ENCODE measurements at regions not wholly inside any gene's neighbourhood (a gene's known extent, or its start where the extent isn't known, plus 50 kb on each side); places are given as distances from the start of the nearest gene placed in this dataset.

- 55% methylated on average over 8 of the region's 16 CpGs for WGBS
- TF ChIP-seq POLR2AphosphoS5 (IDR thresholded peaks at IDR 0.05) (no peak), EP300 (IDR thresholded peaks at IDR 0.05) (no peak)
- peaks cover 4% of the 10 kb centered on the region for H3K4me1 ChIP-seq
- H3K27ac ChIP-seq: no peak overlapping the region
- H3K9me3 ChIP-seq: no peaks in the 10 kb centered on the region
- H3K4me3 ChIP-seq: no peak overlapping the region
- no peaks in the 10 kb centered on the region for H3K36me3 ChIP-seq
- peaks cover 39% of the 10 kb centered on the region for H3K27me3 ChIP-seq
- peak in 1 of 2 donors; percentile 74 for DNase-seq (ENCODE audit: low spot score in 2 of 2)
These were observed 245.5 kb upstream of the PPP2R2D start for GRCh38 chr10:131655101-131655849.

- H3K4me3 ChIP-seq: no peak overlapping the region
- no peaks in the 10 kb centered on the region for H3K36me3 ChIP-seq
- no peaks in the 10 kb centered on the region for H3K9me3 ChIP-seq
- TF ChIP-seq POLR2A (IDR thresholded peaks at IDR 0.05) (no peak), EP300 (IDR thresholded peaks at IDR 0.05) (no peak), POLR2AphosphoS5 (IDR thresholded peaks at IDR 0.05) (no peak), CTCF (IDR thresholded peaks at IDR 0.05) (no peak)
- peaks cover 35% of the 10 kb centered on the region for H3K27me3 ChIP-seq
- WGBS: 71% methylated on average over 7 of the region's 7 CpGs
- peak in 1 of 2 donors; percentile 43 for DNase-seq (ENCODE audit: low spot score in 2 of 2)
- peaks cover 4% of the 10 kb centered on the region for H3K4me1 ChIP-seq
- no peak overlapping the region for H3K27ac ChIP-seq
These were observed 244.8 kb upstream of the PPP2R2D start for GRCh38 chr10:131656009-131656408.

DNA sequence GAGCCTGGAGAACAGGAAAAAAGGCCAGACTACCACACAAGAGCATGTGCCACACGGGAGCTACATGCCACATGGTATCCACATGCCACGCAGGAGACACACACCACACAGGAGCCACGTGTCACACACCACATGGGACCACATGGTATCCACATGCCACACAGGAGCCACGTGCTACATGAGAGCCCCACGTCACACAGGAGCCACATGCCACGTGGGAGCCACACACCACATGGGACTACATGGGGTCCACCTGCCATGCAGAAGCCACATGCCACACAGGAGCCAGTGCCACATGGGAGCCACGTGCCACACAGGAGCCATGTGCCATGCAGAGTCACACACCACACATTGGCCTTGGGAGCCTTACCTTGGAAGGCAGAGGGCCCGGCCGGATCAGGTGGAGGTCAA is 244.4 kb upstream of the PPP2R2D start:
- Histone ChIP-seq H3K27ac (no peak overlapping the region), H3K4me1 (peaks cover 4% of the 10 kb centered on the region)
- TF ChIP-seq POLR2A (IDR thresholded peaks at IDR 0.05) (no peak), POLR2AphosphoS5 (IDR thresholded peaks at IDR 0.05) (no peak), EP300 (IDR thresholded peaks at IDR 0.05) (no peak), CTCF (IDR thresholded peaks at IDR 0.05) (no peak)

DNA sequence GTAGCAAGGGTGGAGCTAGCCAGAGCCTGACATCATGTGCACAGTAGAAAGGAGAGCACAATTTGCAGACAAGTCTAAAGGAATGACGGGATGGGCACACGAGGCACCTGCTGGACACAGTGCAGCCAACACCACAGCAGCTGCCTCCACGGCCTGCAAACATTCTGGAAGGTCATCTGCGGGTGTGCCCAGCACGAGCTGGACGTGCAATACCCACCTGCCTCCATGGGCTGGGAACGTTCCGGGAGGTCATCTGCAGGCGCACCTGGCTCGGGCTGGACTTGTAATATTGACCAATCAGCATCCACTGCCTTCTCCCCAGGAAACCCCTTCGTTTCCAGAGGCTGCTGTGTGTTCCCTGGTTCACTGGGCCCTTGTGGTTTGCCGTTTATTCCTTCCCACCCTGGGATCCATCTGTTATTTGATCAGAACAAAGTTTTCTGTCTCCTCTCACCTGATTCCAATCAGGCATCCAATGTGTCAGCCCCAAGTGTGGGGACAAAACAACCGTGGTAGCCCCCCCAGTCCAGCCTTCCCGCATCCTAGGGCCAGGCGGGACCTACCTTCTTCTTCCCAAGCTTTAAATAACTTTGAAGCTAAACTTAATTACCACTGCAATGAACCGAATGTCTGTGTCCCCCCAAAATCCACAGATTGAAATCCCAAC is 243.4 kb upstream of the PPP2R2D start:
- no peaks in the 10 kb centered on the region for H3K36me3 ChIP-seq
- H3K4me1 ChIP-seq: no peaks in the 10 kb centered on the region
- DNase-seq (ENCODE audit: low spot score in 2 of 2): peak; percentile 50 to 63
- no peak overlapping the region for H3K4me3 ChIP-seq
- TF ChIP-seq EP300 (IDR thresholded peaks at IDR 0.05): no peak
- TF ChIP-seq POLR2AphosphoS5 (IDR thresholded peaks at IDR 0.05): no peak
- TF ChIP-seq POLR2A (IDR thresholded peaks at IDR 0.05): no peak
- no peak for TF ChIP-seq CTCF (IDR thresholded peaks at IDR 0.05)
- 83% methylated on average over 10 of the region's 16 CpGs for WGBS
- H3K9me3 ChIP-seq: no peaks in the 10 kb centered on the region
- H3K27me3 ChIP-seq: peaks cover 20% of the 10 kb centered on the region
- H3K27ac ChIP-seq: no peak overlapping the region

More for the DNA sequence above, 244.4 kb upstream of the PPP2R2D start:
- no peaks in the 10 kb centered on the region for H3K36me3 ChIP-seq
- WGBS: 82% methylated on average over 8 of the region's 9 CpGs
- H3K4me3 ChIP-seq: no peak overlapping the region
- H3K9me3 ChIP-seq: no peaks in the 10 kb centered on the region
- peaks cover 31% of the 10 kb centered on the region for H3K27me3 ChIP-seq
- DNase-seq (ENCODE audit: low spot score in 2 of 2): peak; percentile 36 to 69

DNA sequence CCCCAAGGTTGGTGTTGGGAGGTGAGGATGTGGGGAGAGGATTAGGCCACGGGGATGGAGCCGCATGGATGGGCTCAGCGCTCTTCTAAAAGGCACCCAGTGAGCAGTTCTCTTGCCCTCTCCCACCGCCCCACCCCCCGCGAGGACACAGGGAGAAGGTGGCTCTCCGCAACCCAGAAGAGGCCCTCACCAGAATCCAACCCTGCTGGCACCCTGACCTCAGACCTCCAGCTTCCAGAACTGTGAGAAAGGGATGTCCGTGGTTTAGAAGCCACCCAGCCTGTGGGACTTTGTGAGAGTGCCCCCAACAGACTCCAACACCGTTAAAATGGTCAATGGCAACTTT is 242.8 kb upstream of the PPP2R2D start:
- Histone ChIP-seq H3K4me1 (no peaks in the 10 kb centered on the region), H3K27ac (no peak overlapping the region), H3K27me3 (peaks cover 15% of the 10 kb centered on the region), H3K9me3 (no peaks in the 10 kb centered on the region), H3K4me3 (no peak overlapping the region), H3K36me3 (no peaks in the 10 kb centered on the region)
- TF ChIP-seq CTCF (IDR thresholded peaks at IDR 0.05) (no peak), POLR2A (IDR thresholded peaks at IDR 0.05) (no peak), EP300 (IDR thresholded peaks at IDR 0.05) (no peak), POLR2AphosphoS5 (IDR thresholded peaks at IDR 0.05) (no peak)
- 91% methylated on average over 9 of the region's 9 CpGs for WGBS
- peak in 1 of 2 donors; percentile 68 for DNase-seq (ENCODE audit: low spot score in 2 of 2)

Measured in suprapubic skin (tissue), 4 donors.